ENCODE measurements at regions not wholly inside any gene's neighbourhood (a gene's known extent, or its start where the extent isn't known, plus 50 kb on each side); places are given as distances from the start of the nearest gene placed in this dataset.

DNA sequence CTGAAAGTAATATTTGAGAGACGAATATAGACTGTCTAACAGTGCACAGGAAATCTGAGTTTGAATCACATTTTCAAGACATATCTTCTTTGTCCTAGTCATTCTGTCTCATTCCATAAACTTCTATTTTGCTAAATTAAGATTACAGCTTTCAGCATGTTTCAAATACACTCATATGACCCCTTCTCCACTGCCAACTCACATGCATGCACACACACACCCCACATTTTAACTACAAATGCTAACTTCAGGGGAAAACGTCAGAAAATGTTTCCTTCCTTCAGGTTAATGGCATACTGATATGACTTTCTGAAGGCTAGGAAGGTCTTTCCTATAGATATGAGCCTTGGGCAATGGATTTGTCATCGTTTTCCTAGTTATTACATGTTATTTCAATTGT, 373.7 kb downstream of the RBM43 start:
- no peak for DNase-seq

DNA sequence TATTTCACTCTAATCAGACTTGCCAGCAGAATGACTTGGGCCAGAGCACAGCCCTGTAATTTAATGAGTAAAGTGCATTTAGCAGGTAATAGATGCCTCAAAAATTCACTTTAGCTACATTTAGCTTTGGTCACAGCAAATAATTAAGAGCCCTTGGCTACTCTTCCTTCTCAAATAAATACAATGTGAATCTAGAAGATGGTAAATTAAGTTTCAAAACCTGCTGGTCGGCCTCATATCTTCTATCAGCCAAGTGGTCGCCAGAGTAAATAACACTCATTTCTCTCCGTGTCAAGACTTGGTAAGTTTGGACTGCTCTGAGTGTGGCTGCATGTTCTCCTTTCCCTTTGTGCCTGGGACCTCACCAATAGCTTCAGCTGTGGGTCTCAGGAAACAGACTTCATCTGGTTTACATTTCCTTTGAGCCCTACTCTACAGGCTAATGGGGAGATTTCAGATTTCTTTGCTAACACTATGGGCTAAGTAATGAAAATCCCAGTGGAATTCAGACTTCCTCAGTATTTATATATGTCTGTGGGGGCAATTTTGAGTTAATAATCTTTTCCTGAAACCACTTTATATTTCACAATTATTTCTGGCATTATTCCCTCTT, 375.8 kb downstream of the RBM43 start:
- no peak for DNase-seq

- no peak for DNase-seq
Observed at GRCh38 chr2:150885236-150885635, 376.4 kb downstream of the RBM43 start.

DNA sequence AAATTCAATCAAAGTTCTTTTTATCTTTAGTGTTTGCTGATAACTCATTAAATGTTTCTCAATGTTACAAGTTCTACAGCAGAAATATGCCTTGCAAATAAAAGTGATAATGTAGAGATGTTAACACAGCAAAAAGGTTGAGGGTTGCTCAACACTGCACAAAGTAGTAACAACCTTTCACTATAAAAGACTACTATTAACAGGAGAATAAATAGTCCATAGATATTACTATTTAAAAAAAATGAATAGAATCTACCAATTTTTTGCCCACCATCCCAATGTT, 378.1 kb downstream of the RBM43 start:
- DNase-seq = no peak

GRCh38 chr2:150882751-150883612, 378.7 kb downstream of the RBM43 start:
- DNase-seq = no peak

GRCh38 chr2:150880986-150881385, 380.7 kb downstream of the RBM43 start:
- no peak for DNase-seq

- no peak for DNase-seq
Observed at GRCh38 chr2:150878356-150878755, 383.3 kb downstream of the RBM43 start.

DNA sequence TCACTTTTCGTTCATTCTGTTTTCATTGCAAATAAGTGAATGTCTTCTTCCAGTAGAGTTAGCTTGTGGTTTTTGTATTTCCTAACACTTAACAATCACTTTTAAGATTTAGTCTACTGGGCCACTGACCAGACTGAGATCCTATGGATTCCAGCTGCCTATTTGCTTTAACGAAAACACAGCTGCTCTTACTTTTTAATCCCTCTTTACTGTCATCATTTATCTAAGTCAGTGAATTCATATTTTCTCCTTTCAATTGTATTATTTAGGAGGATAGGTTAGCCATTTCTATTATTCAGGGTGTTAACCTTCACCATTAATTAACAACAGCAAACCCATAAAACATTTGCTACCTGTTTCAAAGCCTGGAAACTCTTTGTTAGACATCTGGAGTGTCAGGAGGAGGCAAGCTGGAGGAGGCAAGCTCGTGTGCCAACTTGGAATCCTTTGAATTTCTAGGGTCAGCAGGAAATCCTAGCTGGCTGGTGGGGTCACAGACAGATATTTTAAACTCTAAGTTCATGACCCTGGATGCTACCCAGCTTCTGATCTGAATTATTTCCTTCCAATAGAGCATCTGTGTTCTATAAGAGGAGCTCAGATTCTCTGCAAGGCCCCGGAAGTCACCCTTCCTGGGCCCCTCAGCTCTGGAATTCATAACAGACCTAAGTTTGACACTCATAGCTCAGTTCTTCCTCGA, 385.3 kb downstream of the RBM43 start:
- DNase-seq = no peak

DNA sequence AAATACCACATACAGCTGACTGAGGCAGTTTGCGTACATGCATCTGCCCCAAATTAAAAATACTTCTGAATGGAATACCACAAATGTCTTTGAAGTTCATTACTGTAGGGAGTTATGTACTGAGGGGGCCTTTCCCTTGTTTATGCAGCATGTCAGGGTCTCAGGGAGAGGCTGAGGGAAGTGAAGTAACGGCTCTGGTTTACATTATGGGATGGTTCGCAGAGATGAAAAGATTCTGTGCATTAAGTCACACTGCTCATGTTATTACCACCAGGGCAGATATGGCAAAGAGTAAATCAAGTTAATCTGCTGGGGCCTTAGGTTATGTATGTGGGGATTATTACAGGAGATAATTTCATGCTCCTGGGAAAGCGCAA, 385.9 kb upstream of the RND3 start:
- no peak for DNase-seq

DNA sequence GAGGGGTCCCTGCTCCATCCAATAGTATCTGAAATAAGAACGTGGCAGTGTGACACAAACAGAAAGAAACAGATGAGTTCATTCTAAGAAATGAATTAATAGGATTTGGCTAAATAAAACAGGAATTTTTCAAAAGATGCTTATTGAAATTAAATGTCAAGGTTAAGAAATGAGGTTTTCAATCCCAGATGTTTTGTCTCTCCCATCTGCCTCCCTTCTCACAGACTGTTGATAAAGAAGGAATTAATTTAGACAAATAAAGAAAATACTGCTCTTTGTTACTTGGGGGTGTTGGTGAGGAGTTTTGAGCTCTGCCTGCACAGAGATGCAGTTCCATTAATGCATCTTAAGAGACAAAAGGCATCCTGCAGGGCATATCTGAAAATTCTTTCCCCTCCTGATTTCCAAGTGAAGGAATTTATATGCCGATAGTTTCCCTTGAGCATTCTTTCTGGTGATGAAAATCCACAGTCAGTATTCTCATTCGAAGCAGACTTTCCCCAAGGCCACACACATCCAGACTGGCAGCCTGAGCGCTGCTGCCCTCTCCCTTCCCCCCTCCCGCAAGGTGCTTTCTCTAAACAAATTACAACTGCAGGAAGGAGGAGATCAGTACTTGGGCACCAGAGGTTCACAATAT, 385.4 kb upstream of the RND3 start:
- DNase-seq = no peak

- no peak for DNase-seq
Observed at GRCh38 chr2:150866431-150866830, 379.0 kb upstream of the RND3 start.

DNA sequence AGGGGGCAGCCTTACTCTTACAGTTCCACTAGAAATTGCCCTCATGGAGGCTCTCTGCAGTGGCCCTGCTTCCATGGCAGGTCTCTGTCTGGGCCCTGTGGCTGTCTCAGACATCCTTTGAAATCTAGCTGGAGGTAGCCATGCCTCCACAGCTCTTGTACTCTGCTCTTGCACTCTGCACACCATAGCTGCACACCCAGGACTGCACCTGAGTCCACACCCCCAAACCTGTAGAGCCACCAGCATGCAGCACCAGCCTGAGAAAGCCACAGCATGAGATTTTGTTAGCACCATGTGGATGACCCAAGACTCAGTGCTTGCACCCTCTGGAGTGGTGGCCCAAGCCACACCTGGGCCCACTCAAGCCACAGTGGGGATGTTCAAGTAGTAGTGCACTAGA, 376.2 kb upstream of the RND3 start:
- no peak for DNase-seq

DNA sequence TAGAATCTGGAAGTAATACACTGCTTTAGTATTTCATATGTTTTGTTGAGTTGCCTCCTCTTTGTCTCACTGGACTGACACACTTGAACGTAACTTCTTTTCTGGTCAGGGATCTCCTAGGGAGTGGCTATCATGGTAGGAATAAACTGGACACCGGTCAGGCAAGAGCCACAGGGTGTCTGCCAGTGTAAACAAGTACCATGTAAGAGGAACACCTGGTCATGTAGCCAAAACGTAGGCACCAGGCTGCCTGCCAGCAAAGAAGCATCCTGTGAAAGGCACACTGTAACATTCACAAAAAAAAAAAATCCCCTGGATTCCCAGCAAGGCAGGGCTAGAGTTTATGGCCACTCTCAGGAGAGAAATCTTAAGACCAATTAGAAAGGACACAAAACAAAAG, 372.8 kb upstream of the RND3 start:
- DNase-seq = no peak

DNA sequence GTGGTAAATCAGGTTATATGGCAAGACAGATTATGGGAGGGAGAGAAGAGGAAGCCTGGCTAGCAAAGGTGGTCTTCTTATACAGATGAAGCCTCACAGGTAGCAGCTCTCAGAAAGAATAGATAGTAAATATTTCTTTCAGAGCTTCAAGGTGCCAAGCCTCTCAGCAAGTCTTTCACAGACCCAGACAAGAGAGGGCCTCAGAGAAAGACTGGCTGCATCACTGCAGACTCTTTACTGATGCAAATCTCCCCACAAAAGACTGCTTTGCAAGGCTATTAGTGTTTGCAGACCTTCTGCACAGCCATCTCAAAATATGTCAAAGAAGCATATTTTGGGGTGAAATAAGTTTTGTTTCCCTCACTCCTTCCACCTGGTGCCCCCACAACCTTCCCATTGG, 372.4 kb upstream of the RND3 start:
- no peak for DNase-seq

DNA sequence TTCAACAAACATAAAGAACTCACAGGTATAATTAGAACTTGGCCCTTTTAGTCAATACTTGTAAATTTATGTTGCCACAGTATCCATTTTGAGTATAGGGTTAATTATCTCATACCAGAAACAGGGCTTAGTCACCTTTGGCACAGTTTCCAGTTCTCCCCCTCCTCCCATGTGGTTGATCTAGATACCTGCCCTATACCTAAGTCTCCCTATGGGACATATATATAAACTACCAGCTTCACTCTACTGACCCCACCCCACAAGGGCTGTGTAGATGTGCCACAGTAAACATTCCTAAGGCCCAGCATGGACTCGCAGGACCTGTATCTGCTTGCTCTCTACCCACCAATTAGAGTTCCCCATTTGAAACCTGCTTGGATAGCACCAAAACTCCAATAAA, 371.7 kb upstream of the RND3 start:
- DNase-seq = no peak

- no peak for DNase-seq
Observed at GRCh38 chr2:150858382-150858781, 370.9 kb upstream of the RND3 start.

DNA sequence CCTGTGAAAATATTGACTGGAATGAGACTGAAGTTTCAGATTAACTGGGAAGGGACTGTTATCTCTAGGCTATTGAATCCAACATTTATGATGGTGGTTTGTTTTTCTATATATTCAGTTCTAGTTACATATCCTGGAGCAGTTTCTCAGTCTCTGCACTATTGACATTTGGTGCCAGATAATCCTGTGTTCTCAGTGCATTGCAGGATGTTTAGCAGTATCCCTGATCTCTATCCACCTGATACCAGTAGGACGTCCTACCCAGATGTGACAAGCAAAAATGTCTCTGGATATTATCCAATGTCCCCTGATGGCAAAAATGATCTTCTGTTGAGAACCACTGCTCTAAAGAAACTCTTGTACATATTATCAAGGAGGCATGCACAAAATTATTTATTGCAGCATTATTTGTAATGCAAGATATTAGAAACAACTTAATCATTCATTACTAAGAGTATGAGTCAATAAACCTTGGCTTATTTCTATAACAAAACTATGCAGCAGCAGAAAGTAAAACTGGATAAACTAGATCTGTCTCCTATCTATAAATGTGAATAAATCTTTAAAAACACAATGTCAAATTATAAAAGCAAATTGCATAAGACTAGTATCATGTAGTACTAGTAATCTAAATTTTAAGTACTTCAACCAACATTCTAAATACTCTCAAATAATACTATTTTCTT, 369.3 kb upstream of the RND3 start:
- DNase-seq = no peak

DNA sequence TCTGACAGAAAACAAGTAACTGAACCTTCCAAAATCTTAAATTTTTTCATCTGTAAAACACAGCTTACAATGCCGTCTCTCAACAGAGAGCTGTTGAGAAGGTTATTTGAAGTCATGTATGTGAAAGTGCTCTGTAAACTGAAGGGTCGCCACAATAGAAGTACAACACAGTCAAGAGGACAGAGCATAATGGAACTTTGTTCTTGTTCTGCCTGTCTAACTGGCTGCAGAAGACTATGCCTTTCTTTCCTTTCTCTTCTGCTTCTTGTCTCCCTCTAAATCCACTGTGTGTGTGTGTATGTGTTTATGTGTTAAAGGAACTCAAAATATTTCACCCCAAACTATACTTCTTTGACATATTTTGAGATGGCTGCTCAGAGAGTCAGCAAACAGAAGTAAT, 365.8 kb upstream of the RND3 start:
- DNase-seq = no peak

- no peak for DNase-seq
Observed at GRCh38 chr2:150850641-150851040, 363.2 kb upstream of the RND3 start.

DNA sequence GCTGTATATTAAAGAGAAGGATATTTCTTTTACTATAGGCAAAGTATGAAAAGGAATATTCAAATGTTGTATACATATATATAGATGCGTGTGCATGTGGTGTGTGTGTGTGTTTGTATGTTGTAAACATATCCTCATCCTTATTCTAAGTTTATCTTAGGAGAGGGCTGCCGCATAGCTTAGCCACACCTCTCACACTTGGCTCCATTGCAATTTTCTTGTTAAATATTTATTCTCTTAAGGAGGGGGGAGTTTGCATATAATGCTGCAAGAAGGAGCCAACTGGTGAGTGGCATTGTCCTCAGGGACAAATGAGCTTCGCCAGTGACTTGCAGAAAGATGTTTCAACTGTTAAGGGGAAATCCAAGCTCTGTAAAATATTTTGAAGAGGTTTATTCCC, 360.1 kb upstream of the RND3 start:
- DNase-seq = no peak

DNA sequence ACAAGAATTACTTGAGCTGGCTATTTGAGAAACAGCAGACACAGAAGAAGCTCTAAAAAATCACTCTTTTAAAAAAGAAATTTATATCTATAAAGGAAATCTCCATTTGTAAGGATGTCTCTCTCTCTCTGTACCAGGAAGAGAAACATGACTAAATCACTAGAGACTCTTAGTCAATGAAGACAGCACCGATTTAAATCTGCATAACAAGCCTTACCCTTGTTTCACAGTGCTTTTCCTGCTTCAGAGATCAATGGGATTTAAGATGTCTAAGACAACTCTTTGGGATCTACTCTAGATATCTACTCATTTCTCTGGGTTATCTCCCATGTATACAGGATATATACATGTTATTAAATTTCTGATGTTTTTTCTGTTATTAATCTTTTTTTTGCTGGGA, 359.2 kb upstream of the RND3 start:
- no peak for DNase-seq

DNA sequence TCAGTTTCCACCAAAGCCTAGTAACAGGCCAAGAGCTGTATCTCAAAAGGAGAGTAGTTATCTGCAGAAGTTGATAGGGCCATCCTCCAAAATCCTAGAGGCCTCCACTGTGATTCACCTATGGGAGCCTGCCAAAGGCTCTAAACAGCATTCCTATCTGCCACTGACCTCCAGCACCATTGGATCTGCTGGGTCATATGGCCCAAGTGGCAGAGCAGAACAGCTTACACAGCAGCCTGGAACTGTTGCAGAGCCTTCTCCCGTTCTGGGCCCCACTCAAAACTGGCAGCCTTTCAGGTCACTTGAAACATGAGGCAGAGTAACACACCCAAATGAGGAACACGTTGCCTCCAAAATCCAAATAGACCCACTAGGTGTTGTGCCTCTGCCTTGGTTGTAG, 345.2 kb upstream of the RND3 start:
- no peak for DNase-seq

DNA sequence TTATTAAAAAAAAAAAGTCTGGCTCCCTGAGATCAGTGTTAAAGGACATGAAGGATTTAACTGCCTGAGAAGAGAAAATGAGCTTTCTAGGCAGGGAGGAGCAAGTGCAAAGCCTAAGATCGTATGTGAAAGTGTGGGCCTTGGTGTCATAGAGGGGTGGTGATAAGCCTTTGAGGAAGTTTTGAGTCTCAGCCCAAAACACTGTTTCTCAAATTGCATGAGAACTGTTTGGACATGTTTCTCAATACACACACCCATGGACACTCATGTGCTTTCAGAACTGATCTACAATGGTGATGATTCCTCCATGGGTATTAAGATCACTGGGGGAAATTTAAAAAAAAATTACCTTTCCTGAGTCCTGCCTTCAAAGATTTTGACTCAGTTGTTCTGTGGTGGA, 336.7 kb upstream of the RND3 start:
- no peak for DNase-seq
